Astrocyte of the cerebellum (primary cell): ENCODE measurements at regions not wholly inside any gene's neighbourhood (a gene's known extent, or its start where the extent isn't known, plus 50 kb on each side); places are given as distances from the start of the nearest gene placed in this dataset.

Experiments
- DNase-seq: peaks from one replicate; pipeline ENCODE4 v3.0.0-alpha.2; 2011; ENCODE audit warnings: low read depth
- H3K4me3 ChIP-seq: 2 replicates; pipeline ENCODE4 v1.5.1; 2011; ENCODE audit warnings: mild to moderate bottlenecking, low read depth, low read length, moderate library complexity
- CTCF ChIP-seq: IDR thresholded peaks from 2 replicates; pipeline ENCODE4 v1.5.1; 2012; ENCODE audit warnings: low read length, low read depth, moderate library complexity, mild to moderate bottlenecking; ENCODE audit errors: missing control alignments
- in situ Hi-C: cut with HindIII; loops from 2 replicates; pipeline ENCODE4 v1.10.0; 2017; ENCODE audit warnings: low sequenced_read_pairs

GRCh38 chr17:14902297-14902696 lies 362.8 kb downstream of the PMP22 start:
- in situ Hi-C loops, result no loop called here
- no peak for DNase-seq
- H3K4me3 ChIP-seq, result no peak overlapping the region
- no peak for TF ChIP-seq CTCF

DNA sequence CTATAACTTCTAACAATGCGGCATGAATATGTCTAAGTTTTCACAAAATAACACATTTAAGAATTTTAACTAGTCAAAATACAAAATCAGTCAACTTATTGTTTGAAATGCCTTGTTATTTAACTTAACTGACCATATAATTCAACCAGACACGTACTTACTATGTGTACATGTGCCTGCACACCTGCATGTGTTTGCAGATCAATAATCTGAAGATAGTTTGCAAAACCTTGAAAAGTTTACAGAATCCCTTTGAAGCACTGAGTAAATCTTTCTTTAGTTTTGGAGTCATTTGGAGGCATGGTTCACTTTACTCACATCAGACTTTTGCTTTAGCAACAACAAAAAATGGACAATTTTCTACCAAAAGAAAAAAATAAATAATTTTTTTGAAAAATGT lies 363.8 kb downstream of the PMP22 start:
- no peak for TF ChIP-seq CTCF
- in situ Hi-C loops, result no loop called here
- DNase-seq, result no peak
- H3K4me3 ChIP-seq, result no peak overlapping the region

DNA sequence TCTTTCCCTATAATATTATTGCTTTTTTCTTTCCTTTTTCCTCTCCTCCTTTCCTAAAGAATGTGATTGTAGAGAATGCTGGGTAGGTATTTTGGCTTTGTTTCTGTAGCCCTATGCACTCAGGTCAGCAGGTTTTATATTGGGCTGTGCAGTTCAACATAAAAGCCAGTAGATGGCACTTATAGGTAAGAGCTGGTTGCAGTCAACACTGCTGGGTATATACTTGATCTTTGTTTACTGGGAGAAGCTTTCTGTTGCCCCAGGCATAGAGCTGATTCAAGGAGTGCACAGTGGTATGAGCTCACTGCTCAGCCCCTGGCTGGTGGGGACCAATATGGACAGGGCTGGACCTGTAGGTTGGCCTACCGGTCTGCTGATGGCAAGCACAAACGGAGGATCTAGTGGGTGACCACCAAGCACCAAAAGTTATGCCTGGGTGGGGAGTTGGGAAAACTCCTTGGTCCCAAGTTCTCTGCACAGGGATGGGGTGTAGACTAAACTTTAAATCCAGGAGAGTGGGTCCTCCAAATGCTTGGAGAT lies 378.9 kb downstream of the PMP22 start:
- no peak for DNase-seq
- peak; percentile 9 for TF ChIP-seq CTCF
- in situ Hi-C loops, result no loop called here
- no peak overlapping the region for H3K4me3 ChIP-seq

DNA sequence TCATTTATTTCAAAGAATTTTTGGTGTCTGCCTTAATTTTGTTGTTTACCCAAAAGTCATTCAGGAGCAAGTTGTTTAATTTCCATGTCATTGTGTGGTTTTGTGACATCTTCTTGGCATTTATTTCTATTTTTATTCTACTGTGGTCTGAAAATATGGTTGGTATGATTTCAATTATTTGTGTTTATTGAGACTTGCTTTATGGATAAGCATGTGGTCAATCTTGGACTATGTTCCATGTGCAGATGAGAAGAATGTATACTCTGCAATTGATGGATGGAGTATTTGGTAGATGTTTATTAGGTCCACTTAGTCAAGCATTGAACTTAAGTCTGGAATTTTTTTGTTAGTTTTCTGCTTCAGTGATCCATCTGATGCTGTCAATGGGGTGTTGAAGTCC lies 383.0 kb downstream of the PMP22 start:
- no peak for DNase-seq
- H3K4me3 ChIP-seq, result no peak overlapping the region
- in situ Hi-C loops, result no loop called here
- TF ChIP-seq CTCF, result no peak

DNA sequence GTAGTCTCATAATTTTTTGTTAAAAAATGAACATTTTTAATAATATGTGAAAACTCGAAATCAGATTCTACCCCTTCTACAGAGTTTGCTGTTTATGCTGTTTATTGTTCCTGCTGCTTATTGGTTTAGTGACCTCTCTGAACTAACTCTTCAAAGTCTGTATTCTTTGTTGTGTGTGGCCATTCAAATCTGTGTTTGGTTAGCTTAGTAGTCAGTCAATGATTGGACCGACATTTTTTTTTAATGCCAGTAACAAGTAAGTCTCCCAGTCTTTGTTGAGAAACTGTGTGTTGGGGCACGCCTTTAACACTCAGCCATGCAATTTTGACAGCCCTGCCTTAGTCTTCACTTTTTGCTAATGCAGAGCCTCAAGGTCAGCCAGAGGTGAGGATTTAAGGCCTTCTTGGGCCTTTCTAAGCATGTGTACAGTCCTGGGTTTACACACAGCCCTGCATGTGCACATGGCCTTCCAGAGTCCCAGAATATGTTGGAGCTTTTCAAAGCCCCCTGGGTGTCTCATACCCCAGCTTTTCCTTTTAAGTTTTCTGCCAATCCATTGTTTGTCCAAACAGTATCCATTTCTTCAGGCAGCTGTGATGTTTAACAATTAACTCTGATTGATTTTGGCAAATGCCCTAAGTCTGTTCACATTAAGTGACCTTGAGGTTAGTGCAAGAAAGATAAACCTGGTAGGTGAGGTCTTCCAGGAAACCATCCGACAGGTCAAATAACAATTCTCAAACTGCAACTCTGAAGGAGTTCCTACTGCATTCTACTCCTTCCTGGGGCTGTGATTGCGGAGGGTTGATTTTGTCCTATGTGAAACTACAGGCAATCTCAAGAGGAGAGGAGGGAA lies 389.3 kb downstream of the PMP22 start:
- in situ Hi-C loops, result no loop called here
- DNase-seq, result no peak
- no peak overlapping the region for H3K4me3 ChIP-seq
- TF ChIP-seq CTCF, result no peak

GRCh38 chr17:14873996-14874395 lies 391.1 kb downstream of the PMP22 start:
- TF ChIP-seq CTCF, result no peak
- no peak for DNase-seq
- H3K4me3 ChIP-seq, result no peak overlapping the region
- in situ Hi-C loops, result no loop called here
